ENCODE measurements at regions not wholly inside any gene's neighbourhood (a gene's known extent, or its start where the extent isn't known, plus 50 kb on each side); places are given as distances from the start of the nearest gene placed in this dataset.

GRCh38 chr13:55569082-55569481, 1571.6 kb upstream of the PRR20A start:
- no peaks in the 10 kb centered on the region for H3K9me3 ChIP-seq
- no peaks in the 10 kb centered on the region for H3K4me1 ChIP-seq
- TF ChIP-seq POLR2AphosphoS5 (IDR thresholded peaks at IDR 0.05) (no peak), EP300 (IDR thresholded peaks at IDR 0.05) (no peak), POLR2A (IDR thresholded peaks at IDR 0.05; ENCODE audit: low read depth) (no peak), CTCF (IDR thresholded peaks at IDR 0.05) (no peak)
- DNase-seq (ENCODE audit: extremely low spot score) = no peak
- intact Hi-C loops (cut with DNase I) = no loop called here
- no peak overlapping the region for H3K27ac ChIP-seq (replicated peaks in 1 of 4)
- H3K36me3 ChIP-seq = no peaks in the 10 kb centered on the region
- H3K4me3 ChIP-seq = no peak overlapping the region
- no peaks in the 10 kb centered on the region for H3K27me3 ChIP-seq

DNA sequence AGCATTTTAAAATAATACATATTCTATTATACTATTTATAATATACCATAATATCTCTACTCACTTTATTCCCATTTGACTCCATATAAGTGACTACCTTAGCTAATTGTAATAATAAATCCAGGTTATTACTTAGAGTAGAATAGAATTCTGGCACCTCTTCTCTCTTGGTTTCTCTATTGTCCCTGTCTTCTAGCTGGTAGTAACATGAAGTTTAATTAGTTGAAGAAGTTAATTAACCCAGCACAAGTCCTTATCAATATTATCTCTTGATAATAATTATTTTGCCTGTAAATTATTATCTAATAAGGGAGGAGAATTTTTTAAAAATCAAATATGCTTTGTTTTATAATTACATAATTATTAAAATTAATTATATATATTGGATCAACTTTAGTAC, 1571.2 kb upstream of the PRR20A start:
- Histone ChIP-seq H3K9me3 (no peaks in the 10 kb centered on the region), H3K4me3 (no peak overlapping the region), H3K27ac (replicated peaks in 1 of 4) (no peak overlapping the region), H3K36me3 (no peaks in the 10 kb centered on the region), H3K27me3 (no peaks in the 10 kb centered on the region), H3K4me1 (no peaks in the 10 kb centered on the region)
- TF ChIP-seq EP300 (IDR thresholded peaks at IDR 0.05) (no peak), POLR2A (IDR thresholded peaks at IDR 0.05; ENCODE audit: low read depth) (no peak), POLR2AphosphoS5 (IDR thresholded peaks at IDR 0.05) (no peak), CTCF (IDR thresholded peaks at IDR 0.05) (no peak)
- intact Hi-C loops (cut with DNase I) = no loop called here
- DNase-seq (ENCODE audit: extremely low spot score) = no peak

- no peak for DNase-seq (ENCODE audit: extremely low spot score)
- TF ChIP-seq POLR2AphosphoS5 (IDR thresholded peaks at IDR 0.05) (no peak), EP300 (IDR thresholded peaks at IDR 0.05) (no peak), CTCF (IDR thresholded peaks at IDR 0.05) (no peak), POLR2A (IDR thresholded peaks at IDR 0.05; ENCODE audit: low read depth) (no peak)
- intact Hi-C loops (cut with DNase I) = no loop called here
- Histone ChIP-seq H3K9me3 (no peaks in the 10 kb centered on the region), H3K27ac (replicated peaks in 1 of 4) (no peak overlapping the region), H3K4me1 (no peaks in the 10 kb centered on the region), H3K36me3 (no peaks in the 10 kb centered on the region), H3K4me3 (no peak overlapping the region), H3K27me3 (no peaks in the 10 kb centered on the region)
- WGBS = 74% methylated on average over 1 of the region's 1 CpG
Observed at GRCh38 chr13:55570371-55570770, 1570.3 kb upstream of the PRR20A start.

DNA sequence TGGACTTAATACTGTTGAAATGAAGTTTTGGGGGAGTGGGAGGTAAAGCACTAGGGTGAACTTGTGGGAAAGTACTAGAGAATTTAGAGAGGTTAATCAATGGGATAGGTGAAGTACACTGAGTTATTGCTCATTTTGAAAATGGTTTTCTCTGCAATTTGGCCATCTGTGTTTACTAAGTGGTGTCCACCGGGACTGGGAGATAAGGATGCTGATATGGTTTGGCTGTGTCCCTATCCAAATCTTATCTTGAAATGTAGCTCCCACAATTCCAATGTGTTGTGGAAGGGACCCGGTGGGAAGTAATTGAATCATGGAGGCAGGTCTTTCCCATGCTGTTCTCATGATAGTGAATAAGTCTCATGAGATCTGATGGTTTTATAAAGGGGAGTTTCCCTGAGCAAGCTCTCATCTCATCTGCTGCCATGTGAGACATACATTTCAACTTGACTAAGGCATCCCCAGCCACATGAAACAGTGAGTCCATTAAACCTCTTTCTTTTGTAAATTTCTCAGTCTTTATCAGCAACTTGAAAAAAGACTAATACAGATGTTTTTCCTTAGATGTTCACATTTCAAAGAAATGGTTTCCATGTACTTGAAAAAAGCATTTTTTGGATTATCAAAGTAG, 1569.4 kb upstream of the PRR20A start:
- Histone ChIP-seq H3K4me1 (no peaks in the 10 kb centered on the region), H3K9me3 (no peaks in the 10 kb centered on the region), H3K27ac (replicated peaks in 1 of 4) (no peak overlapping the region), H3K36me3 (no peaks in the 10 kb centered on the region), H3K4me3 (no peak overlapping the region), H3K27me3 (no peaks in the 10 kb centered on the region)
- 74% methylated on average over 2 of the region's 2 CpGs for WGBS
- intact Hi-C loops (cut with DNase I) = no loop called here
- no peak for DNase-seq (ENCODE audit: extremely low spot score)
- TF ChIP-seq CTCF (IDR thresholded peaks at IDR 0.05) (no peak), POLR2AphosphoS5 (IDR thresholded peaks at IDR 0.05) (no peak), EP300 (IDR thresholded peaks at IDR 0.05) (no peak)

DNA sequence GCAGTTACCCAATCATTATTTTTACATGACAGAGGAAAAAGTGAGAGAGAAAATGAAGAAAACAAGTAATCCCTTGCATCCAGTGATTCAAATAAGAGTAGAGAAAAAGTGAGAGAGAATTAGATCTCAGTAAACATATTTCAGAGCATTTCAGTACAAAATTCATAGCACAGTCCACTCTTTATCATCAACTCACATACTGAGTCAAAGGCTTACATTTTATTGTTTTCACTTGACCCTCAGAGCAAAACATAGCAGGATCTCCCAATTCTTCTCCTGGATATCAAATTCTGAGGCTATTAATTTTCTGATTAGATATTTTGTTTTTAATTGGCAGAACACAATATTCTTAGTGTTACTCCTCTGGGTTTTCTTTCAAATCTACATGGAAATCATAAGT, 1568.3 kb upstream of the PRR20A start:
- no peak overlapping the region for H3K4me3 ChIP-seq
- TF ChIP-seq CTCF (IDR thresholded peaks at IDR 0.05) (no peak), POLR2AphosphoS5 (IDR thresholded peaks at IDR 0.05) (no peak), EP300 (IDR thresholded peaks at IDR 0.05) (no peak), POLR2A (IDR thresholded peaks at IDR 0.05; ENCODE audit: low read depth) (no peak)
- H3K27me3 ChIP-seq = no peaks in the 10 kb centered on the region
- no peaks in the 10 kb centered on the region for H3K36me3 ChIP-seq
- no peak for DNase-seq (ENCODE audit: extremely low spot score)
- H3K4me1 ChIP-seq = no peaks in the 10 kb centered on the region
- no peaks in the 10 kb centered on the region for H3K9me3 ChIP-seq
- no peak overlapping the region for H3K27ac ChIP-seq (replicated peaks in 1 of 4)
- intact Hi-C loops (cut with DNase I) = no loop called here

Measured in esophagus muscularis mucosa (tissue), 4 donors.